ENCODE measurements at regions not wholly inside any gene's neighbourhood (a gene's known extent, or its start where the extent isn't known, plus 50 kb on each side); places are given as distances from the start of the nearest gene placed in this dataset.
A peak's percentile ranks its signal among the peaks of the same experiment; 100 is the strongest.

GRCh38 chr6:105981888-105982358 lies 104.2 kb upstream of the PRDM1 start:
- Histone ChIP-seq H3K4me3 (peak overlapping the region; percentile 55), H3K27ac (replicated peaks) (no peak overlapping the region)
- intact Hi-C loops (cut with micrococcal nuclease): no loop called here

GRCh38 chr6:105981002-105981887 lies 104.9 kb upstream of the PRDM1 start:
- peak overlapping the region; percentile 55 for H3K4me3 ChIP-seq
- H3K27me3 ChIP-seq (ENCODE audit: low read depth): peaks cover 85% of the 10 kb centered on the region
- no peaks in the 10 kb centered on the region for H3K36me3 ChIP-seq
- H3K27ac ChIP-seq (replicated peaks): no peak overlapping the region
- DNase-seq: peak; percentile 16
- intact Hi-C loops (cut with micrococcal nuclease): no loop called here
- H3K9me3 ChIP-seq (replicated peaks): no peaks in the 10 kb centered on the region
- no peak for TF ChIP-seq CTCF (IDR thresholded peaks at IDR 0.05; ENCODE audit: borderline replicate concordance)
- peaks cover 19% of the 10 kb centered on the region for H3K4me1 ChIP-seq

More at GRCh38 chr6:105981888-105982358, 104.2 kb upstream of the PRDM1 start:
- no peak for DNase-seq
- Histone ChIP-seq H3K36me3 (no peaks in the 10 kb centered on the region), H3K9me3 (replicated peaks) (no peaks in the 10 kb centered on the region), H3K4me1 (peaks cover 22% of the 10 kb centered on the region), H3K27me3 (ENCODE audit: low read depth) (peaks cover 83% of the 10 kb centered on the region)
- no peak for TF ChIP-seq CTCF (IDR thresholded peaks at IDR 0.05; ENCODE audit: borderline replicate concordance)

- TF ChIP-seq CTCF (IDR thresholded peaks at IDR 0.05; ENCODE audit: borderline replicate concordance): no peak
- Histone ChIP-seq H3K9me3 (replicated peaks) (no peaks in the 10 kb centered on the region), H3K27ac (replicated peaks) (no peak overlapping the region), H3K36me3 (no peaks in the 10 kb centered on the region), H3K4me3 (no peak overlapping the region), H3K4me1 (peaks cover 10% of the 10 kb centered on the region), H3K27me3 (ENCODE audit: low read depth) (peaks cover 79% of the 10 kb centered on the region)
- intact Hi-C loops (cut with micrococcal nuclease): no loop called here
- no peak for DNase-seq
Measured at GRCh38 chr6:105978974-105979373, 107.2 kb upstream of the PRDM1 start.

GRCh38 chr6:105977934-105978504 lies 108.1 kb upstream of the PRDM1 start:
- no peak overlapping the region for H3K27ac ChIP-seq (replicated peaks)
- no peak overlapping the region for H3K4me3 ChIP-seq
- no peak for TF ChIP-seq CTCF (IDR thresholded peaks at IDR 0.05; ENCODE audit: borderline replicate concordance)
- intact Hi-C loops (cut with micrococcal nuclease): no loop called here
- peaks cover 10% of the 10 kb centered on the region for H3K4me1 ChIP-seq
- DNase-seq: no peak
- no peaks in the 10 kb centered on the region for H3K36me3 ChIP-seq
- peaks cover 70% of the 10 kb centered on the region for H3K27me3 ChIP-seq (ENCODE audit: low read depth)
- peaks cover 9% of the 10 kb centered on the region for H3K9me3 ChIP-seq (replicated peaks)

- DNase-seq: no peak
- intact Hi-C loops (cut with micrococcal nuclease): no loop called here
- no peak overlapping the region for H3K27ac ChIP-seq (replicated peaks)
- TF ChIP-seq CTCF (IDR thresholded peaks at IDR 0.05; ENCODE audit: borderline replicate concordance): no peak
- no peaks in the 10 kb centered on the region for H3K4me1 ChIP-seq
- no peaks in the 10 kb centered on the region for H3K36me3 ChIP-seq
- H3K27me3 ChIP-seq (ENCODE audit: low read depth): peaks cover 40% of the 10 kb centered on the region
- H3K4me3 ChIP-seq: no peak overlapping the region
- H3K9me3 ChIP-seq (replicated peaks): peaks cover 35% of the 10 kb centered on the region
Measured at GRCh38 chr6:105974986-105975385, 111.2 kb upstream of the PRDM1 start.

Data from left ventricle myocardium inferior (tissue), 1 donor.